ENCODE measurements at regions not wholly inside any gene's neighbourhood (a gene's known extent, or its start where the extent isn't known, plus 50 kb on each side); places are given as distances from the start of the nearest gene placed in this dataset.

GRCh38 chr14:43956741-43957140 lies 550.3 kb downstream of the FSCB start:
- DNase-seq: no peak

DNA sequence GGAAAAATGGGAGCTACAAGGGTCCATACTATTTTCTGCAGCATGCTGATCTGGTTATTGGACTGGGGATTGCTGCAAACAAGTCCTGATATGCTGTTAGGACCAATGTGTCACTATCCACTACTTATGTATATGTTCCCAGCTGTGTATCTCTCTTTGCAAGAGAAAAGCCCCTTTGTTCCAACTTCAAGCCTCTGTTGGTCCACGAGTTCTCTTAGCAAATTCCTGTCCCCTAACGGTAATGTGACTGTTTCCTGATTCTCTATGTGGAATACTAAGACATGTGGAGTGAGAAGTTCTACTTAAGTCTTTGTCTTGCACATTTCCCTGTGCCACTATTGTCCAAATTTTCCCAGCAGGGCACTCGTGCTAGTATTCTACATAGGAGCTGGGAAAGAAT lies 557.7 kb downstream of the FSCB start:
- DNase-seq: no peak

DNA sequence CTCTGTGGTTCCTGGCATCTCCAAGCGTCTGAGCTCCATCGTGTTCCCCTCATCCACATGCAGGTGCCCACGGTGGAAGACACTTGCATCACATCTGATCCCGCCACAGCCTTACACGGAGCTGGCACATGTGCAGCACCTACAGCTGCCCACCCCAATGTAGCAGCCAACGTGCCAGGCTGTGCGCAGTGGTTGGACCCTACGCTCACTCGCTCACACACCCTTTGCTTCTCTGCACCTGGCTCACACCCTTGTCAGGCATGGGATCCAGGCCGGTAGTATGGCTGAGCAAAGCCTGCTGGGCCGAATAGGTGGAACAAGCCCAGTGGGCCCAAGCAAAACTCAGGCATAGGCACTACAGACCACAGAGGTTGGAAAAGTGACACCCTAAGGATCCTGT lies 567.2 kb downstream of the FSCB start:
- DNase-seq: no peak

DNA sequence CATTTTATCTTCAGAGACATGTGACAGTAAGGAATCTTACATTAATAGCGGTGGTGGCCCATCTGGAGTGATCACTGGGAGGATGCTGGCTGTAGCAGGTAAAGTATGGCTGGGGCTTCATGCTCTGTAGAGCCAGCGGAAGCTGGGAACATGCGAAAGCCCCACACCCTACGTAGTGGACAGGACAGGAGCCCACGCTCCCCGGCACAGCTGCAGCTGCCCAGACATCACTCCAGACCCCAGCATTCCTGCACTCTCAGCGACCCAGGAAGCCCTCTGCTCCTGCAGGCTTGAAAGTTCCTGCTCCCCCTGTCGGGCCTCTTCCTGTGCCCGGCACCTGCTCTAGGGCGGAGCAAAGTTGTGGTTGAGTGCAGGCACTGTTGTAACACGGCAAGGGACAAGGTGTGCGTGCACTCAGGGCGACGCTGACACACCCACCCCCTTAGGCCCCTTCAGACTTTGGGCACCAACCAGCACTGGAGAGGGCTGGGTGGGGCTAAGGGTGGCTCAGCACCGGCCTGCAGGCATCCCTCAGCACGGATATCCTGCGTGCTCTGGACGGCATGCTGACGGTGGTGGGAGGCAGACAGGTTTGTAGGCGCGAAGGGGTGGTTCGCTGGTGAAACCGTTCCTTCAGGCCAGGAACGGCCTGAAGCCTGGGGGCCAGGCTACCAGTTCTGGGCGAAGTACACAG lies 568.3 kb downstream of the FSCB start:
- DNase-seq: no peak

GRCh38 chr14:43937001-43937400 lies 570.1 kb downstream of the FSCB start:
- DNase-seq: no peak

DNA sequence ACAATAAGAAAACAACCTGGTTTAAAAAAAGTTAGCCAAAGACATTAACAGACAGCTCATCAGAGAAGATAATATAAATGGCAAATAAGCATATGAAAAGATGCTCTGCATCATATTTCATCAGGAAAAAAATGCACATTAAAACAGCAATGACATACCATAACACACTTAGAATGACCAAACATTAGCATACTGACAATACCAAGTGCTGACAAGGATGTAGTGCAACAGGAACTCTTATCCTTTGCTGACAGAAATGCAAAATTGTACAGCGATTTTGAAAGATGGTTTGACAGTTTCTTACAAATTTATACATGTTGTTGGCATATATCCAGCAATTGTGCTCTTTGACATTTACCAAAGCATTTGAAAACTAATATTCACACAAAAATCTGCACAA lies 573.0 kb downstream of the FSCB start:
- no peak for DNase-seq

GRCh38 chr14:43914041-43914693 lies 592.9 kb downstream of the FSCB start:
- DNase-seq: no peak

- DNase-seq: no peak
Measured at GRCh38 chr14:43903209-43903608, 603.9 kb downstream of the FSCB start.

DNA sequence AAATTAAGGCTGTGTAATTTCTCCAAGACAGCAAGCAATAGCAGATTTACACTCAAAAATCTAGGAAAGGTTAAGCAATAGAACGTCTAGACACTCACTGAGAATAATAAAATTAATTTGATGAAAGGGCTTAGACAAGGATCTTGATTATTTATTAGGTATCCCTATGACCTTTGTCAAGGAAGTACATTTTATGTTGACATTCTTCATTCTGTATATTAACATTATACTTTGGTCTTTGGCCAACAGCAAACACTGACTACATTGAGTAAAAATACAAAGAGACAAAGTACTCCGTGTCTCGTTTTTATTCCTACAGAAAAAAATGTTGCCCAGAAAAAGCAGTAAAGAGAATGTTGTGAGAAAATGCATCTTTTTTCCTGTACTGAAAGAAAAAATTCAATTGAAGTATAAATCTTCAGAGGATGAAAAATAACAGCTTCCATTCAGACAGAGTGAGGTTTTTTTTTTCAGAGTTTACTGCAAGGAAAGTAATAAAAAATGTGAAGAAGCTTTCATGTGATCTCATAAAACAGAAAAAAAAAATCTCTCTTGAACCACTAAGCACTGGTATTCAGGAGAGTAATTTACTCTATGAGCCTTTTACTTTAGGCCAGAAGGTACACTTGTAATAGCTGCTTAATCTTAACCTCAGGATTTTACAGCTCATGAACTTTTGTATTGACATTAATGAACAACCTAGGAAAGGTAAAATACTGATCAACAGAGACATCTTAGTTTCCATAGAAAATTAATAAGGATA lies 605.0 kb downstream of the FSCB start:
- no peak for DNase-seq

DNA sequence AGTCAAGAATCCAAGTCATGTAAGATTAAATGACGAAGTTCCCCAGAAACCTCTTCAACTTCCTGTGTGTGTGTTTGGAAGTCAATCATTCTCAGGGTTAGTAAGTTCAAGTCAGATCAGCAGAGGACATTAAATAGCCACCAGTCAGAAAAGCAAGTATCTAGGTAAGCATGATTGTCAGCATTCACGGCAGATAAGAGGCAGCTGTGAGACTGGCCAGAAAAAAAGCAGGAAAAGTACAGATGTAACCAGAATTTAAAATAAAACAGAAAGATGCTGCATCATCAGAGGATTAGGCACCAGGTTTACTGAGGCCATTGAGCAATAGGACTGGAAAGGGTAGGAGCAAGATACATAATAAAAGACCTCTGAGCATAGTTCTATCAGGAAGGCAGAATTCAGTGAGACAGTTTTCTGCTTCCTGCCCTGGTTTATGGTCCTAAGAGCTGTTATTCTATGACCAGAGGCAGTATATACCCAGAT lies 606.9 kb downstream of the FSCB start:
- DNase-seq: no peak

GRCh38 chr14:43898687-43899086 lies 608.4 kb downstream of the FSCB start:
- no peak for DNase-seq

DNA sequence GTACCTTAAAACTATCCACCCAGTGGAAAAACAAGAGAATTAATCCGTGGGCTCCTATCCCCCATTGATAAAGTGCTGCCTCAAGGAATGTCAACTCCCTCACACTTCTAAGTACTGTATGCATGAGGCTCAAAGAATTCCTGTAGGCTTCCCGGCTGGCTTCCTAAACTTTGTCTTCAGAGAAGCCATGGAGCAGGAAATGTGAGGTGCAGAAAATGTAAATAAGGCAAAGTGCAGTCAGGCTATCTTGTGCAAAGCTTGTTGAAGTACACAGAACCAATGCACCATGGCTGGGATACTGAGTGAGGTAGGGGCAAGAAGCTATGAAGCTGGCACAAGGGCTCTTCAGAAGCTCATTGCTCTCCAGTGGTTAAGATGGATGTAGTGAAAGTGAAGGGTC lies 611.0 kb downstream of the FSCB start:
- DNase-seq: no peak

GRCh38 chr14:43894534-43894933 lies 612.5 kb downstream of the FSCB start:
- DNase-seq: no peak

GRCh38 chr14:43887523-43887922 lies 619.6 kb downstream of the FSCB start:
- DNase-seq: no peak

DNA sequence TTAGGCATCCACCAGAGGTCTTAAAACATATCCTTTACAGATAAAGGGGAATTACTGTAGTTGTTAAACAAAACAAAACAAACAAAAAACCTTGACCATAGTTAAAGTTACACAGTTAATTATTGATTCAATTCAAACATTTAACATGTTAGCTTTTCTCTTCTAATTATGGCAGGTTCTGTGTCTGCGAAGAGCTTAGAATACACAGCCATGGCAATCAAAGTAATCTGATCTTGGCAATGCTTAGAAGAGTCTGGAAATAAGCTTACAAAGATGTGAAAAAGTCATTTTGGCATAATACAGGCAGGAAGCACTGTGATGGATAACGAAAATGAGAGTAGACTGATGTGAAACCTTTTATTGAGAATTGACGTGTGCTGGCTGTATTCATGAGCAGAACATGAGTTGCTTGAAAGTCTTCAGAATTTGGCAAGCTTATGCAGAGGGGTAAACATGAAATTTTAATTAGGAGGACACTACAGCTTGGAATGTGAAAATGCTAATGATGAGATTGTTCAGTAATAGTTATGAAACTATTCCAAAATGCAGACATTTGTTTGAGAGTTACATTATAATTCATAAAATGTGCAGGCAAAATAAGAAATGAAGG lies 629.6 kb downstream of the FSCB start:
- DNase-seq: no peak

DNA sequence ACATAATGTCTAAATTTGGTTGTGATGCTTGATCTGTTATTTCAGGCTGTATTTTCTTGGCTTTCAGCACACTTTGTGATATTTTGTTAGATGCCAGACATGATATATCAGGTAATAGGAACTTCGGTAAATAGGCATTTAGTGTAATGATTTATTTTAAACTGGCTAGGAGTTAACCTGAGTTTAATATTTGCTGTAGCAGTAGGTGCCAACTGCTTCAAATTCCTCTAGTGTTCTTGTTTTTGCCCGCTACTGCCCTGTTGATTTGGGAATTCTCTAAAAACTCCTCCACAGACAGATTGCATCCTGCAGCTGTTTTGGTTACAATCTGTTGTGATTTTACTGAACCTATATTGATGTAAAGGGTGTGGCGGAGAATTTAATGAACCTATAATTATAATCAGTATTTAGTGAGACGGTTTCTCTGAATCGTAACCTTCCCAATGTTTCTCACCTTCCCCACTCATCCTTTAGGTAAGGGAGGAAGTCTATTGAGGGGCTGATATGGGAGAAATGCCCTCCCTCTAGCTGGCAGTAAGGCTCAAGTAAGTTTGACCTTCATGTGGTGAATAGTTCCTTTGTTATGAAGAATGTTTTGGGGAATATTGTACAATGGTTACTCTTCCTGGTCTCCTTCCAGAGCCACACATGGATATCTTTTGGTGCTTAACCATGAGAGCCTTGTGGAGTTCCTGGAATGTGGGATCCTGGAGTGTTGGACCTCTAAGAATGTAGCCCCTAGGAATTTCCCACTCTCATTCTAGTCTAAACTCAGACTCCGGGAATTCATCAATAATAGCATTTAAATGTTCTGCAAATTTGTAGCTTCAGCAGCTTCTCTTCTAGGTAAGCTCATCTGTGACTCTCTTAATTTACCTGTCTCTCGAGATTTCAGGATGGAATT lies 634.1 kb downstream of the FSCB start:
- DNase-seq: no peak

GRCh38 chr14:43872222-43872621 lies 634.9 kb downstream of the FSCB start:
- DNase-seq: no peak

GRCh38 chr14:43858981-43859380 lies 648.1 kb downstream of the FSCB start:
- no peak for DNase-seq

DNA sequence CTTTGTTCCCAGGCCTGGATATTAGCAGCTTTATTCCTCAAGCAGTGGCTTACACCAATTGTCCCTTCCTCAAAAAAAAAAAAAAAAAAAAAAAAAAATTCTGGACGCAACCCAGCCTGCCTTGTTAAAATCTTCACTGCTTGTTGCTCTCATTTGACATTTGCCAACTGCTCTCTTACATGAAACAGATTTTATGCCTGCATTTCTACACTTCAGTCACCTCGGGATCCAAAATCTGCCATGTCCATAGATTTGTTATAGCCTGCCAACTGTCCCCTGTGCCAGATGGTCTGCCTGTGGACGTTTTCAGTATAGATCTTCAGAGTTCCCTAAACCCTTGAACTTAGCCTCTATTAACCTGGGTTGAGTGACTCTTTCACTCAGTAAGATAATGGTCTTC lies 651.5 kb downstream of the FSCB start:
- DNase-seq: no peak

DNA sequence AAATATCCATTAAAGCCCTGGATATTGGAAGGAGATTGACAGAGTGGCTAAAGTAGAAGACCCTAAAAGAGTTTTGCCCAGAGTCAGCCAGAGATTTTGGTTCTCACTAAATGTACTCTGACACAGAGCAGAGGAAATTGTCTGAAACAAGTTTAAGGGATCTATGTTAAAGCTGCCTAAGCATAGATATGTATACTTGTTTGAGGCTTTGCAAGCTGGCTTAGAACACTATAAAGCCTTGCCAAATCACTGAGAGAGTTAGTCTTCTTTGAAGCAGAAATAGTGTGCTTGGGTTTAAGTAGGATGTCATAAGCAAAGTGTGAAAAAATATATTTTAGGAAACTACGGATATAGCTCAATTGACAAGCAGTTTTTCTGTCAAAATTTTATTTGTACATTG lies 653.5 kb downstream of the FSCB start:
- no peak for DNase-seq

GRCh38 chr14:43803076-43803689 lies 703.9 kb downstream of the FSCB start:
- no peak for DNase-seq

DNA sequence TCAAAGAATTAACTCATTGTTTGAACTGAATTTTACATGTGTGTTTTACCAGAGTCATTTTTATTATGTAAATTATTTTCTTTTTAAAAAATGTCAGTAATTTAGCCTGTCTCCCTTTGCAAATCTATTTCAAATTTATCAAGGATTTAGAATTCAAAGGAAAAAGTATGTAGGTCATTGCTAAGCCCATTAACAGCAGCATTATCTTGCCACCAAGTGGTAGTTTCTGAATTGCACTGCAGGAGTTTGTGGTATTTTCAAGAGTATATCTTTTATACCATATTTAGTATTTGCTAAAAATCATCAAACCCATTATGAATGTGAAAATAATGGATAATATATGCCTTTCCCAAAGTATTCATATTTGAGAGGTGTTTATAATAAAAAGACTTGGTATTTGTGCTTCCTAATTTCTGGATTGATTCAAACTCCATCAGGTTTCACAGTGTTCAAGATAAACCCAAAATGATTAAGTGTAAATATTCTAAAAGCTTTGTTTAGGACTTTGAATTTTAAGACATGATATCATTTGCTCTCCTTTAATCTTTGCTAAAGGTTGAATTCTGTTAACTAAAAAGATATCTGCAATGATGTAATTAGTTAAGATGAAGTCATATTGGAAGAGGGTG lies 711.4 kb downstream of the FSCB start:
- no peak for DNase-seq

Data from GF-D8 (cell line).